PC-3 (cell line): ENCODE measurements at regions not wholly inside any gene's neighbourhood (a gene's known extent, or its start where the extent isn't known, plus 50 kb on each side); places are given as distances from the start of the nearest gene placed in this dataset.

Source experiments
- EZH2phosphoT487 ChIP-seq: fragments of 300-600 bp; sonication (generic); IDR thresholded peaks from 2 replicates; pipeline ENCODE4 v1.6.1; 2018; ENCODE audit warnings: mild to moderate bottlenecking, antibody characterized with exemption, low read length, borderline replicate concordance
- TF ChIP-seq, protein P1 (sequence below): fragments of 300-600 bp; sonication (generic); conservative IDR thresholded peaks from 2 replicates; pipeline ENCODE4 v1.5.1; 2017; ENCODE audit warnings: antibody characterized with exemption, low read depth, mild to moderate bottlenecking, low read length

DNA sequence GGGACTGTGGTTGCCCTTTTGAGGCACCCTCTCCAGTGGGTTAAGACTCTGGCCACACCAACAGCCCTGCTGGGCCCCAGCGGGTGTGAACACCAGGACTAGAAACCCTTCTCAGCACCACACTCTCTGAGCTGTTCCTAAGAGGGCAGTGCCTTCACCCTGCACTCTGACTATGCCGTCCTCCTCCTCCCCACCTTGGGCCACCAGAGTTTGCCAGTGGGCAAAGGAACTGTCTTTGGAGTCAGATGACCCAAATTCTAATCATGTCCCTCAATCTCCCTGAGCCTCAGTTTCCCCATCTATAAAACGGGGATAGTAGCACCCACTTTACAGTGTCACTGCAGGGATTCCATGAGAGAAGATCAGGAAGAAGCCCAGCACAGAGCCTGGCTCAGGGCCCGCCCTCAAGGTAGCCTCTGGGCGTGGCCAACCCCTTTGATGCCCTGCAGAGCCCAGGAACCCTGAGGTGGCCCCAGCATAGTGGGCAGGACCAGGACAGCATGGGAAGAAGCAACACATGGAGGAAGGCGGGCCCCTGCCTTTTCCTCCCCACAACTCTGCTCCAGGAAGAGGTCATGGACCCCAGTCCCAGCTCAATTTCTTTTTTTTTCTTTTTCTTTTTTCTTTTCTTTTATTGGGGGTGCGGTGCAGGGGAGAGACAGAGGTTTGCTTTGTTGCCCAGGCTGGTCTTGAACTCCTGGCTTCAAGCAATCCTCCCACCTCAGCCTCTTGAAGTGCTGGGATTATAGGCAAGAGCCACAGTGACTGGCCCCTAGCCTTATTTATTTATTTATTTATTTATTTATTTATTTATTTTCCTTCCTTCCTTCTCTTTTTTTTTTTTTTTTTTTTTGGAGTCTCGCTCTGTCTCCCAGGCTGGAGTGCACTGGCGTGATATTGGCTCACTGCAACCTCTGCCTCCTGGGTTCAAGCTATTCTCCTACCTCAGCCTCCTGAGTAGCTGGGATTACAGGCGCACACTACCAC is 115.7 kb upstream of the LINGO1 start:
- TF ChIP-seq, protein P1, sequence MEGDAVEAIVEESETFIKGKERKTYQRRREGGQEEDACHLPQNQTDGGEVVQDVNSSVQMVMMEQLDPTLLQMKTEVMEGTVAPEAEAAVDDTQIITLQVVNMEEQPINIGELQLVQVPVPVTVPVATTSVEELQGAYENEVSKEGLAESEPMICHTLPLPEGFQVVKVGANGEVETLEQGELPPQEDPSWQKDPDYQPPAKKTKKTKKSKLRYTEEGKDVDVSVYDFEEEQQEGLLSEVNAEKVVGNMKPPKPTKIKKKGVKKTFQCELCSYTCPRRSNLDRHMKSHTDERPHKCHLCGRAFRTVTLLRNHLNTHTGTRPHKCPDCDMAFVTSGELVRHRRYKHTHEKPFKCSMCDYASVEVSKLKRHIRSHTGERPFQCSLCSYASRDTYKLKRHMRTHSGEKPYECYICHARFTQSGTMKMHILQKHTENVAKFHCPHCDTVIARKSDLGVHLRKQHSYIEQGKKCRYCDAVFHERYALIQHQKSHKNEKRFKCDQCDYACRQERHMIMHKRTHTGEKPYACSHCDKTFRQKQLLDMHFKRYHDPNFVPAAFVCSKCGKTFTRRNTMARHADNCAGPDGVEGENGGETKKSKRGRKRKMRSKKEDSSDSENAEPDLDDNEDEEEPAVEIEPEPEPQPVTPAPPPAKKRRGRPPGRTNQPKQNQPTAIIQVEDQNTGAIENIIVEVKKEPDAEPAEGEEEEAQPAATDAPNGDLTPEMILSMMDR, result no peak
- TF ChIP-seq EZH2phosphoT487, result no peak
